Left lung (tissue), 4 donors: ENCODE measurements at regions not wholly inside any gene's neighbourhood (a gene's known extent, or its start where the extent isn't known, plus 50 kb on each side); places are given as distances from the start of the nearest gene placed in this dataset.

ENCODE experiments used
- ATAC-seq: fragments of 200-7000 bp; cut with Tn5 transposase; one replicate; pipeline ENCODE4 v1.9.1; 2020; ENCODE audit warnings: moderate library complexity
- DNase-seq, 4 donors: peaks; one replicate each; pipeline ENCODE4 v3.0.0-alpha.2; 2013 to 2020
- H3K27ac ChIP-seq, 2 donors: fragments of 200-600 bp; sonication (generic) in 1 of 2; one replicate each; pipeline versions ENCODE4 v1.5.0 to v1.8.0; 2020 to 2021
- H3K27me3 ChIP-seq, 2 donors: fragments of 200-600 bp; sonication (generic) in 1 of 2; one replicate each; pipeline versions ENCODE4 v1.5.0 to v1.8.0; 2020 to 2021
- H3K36me3 ChIP-seq, 2 donors: fragments of 200-600 bp; sonication (generic) in 1 of 2; one replicate each; pipeline versions ENCODE4 v1.5.0 to v1.8.0; 2020 to 2021
- H3K4me1 ChIP-seq, 2 donors: fragments of 200-600 bp; one replicate each; pipeline ENCODE4 v1.8.0; 2021
- H3K4me3 ChIP-seq, 2 donors: fragments of 200-600 bp; sonication (generic) in 1 of 2; one replicate each; pipeline versions ENCODE4 v1.5.0 to v1.8.0; 2020 to 2021; ENCODE audit warnings: mild to moderate bottlenecking in 1 of 2
- H3K9me3 ChIP-seq, 2 donors: fragments of 200-600 bp; sonication (generic) in 1 of 2; one replicate each; pipeline versions ENCODE4 v1.5.0 to v1.8.0; 2020 to 2021
- CTCF ChIP-seq, 2 donors: fragments of 200-600 bp; sonication (generic) in 1 of 2; IDR thresholded peaks; one replicate each; pipeline versions ENCODE4 v1.5.0 to v1.8.0; 2021; ENCODE audit warnings: antibody characterized with exemption in 2 of 2
- intact Hi-C, 2 donors: fragments of 100-400 bp; cut with DNase I; formaldehyde crosslinking; loops; one replicate each; pipeline versions ENCODE4 v1.11.2 to v1.14.2; 2022
- microRNA-seq, 2 donors: library from miRNA; unstranded; fragments of <30 nt; microRNA quantifications; one replicate each; pipeline ENCODE4, GENCODE V29; 2019
- donor health status: DM: no; HTN: yes; CAD: no.
- donor health status: DM: no; HTN: no; CAD: no.

GRCh38 chrX:73903941-73904340, 51.4 kb upstream of the XIST start:
- TF ChIP-seq CTCF (IDR thresholded peaks at IDR 0.05), result no peak
- no peaks in the 10 kb centered on the region for H3K27me3 ChIP-seq
- peaks cover 0 to 5% of the 10 kb centered on the region in 2 donors for H3K9me3 ChIP-seq
- no peak overlapping the region for H3K4me3 ChIP-seq
- intact Hi-C loops, result no loop called here
- no peaks in the 10 kb centered on the region for H3K4me1 ChIP-seq
- no peak for DNase-seq
- no peaks in the 10 kb centered on the region for H3K36me3 ChIP-seq
- no peak for ATAC-seq
- no peak overlapping the region for H3K27ac ChIP-seq

Small RNAs in the stretch of these regions (microRNA-seq; reads per million reads assigned to microRNA genes)
- gene MIR374B, result 0 reads per million in 2 donors
- gene MIR374C, result 0 reads per million in 2 donors
- gene MIR421, result 143 to 149 reads per million in 2 donors
